Parathyroid adenoma (tissue), 2 donors: ENCODE measurements at regions not wholly inside any gene's neighbourhood (a gene's known extent, or its start where the extent isn't known, plus 50 kb on each side); places are given as distances from the start of the nearest gene placed in this dataset.

Source experiments
- H2AFZ ChIP-seq: fragments of 300-600 bp; sonication (generic); one replicate; pipeline ENCODE4 v1.7.0; 2017; ENCODE audit warnings: antibody characterized with exemption, mild to moderate bottlenecking
- H3K27ac ChIP-seq: fragments of 300-600 bp; sonication (generic); one replicate; pipeline ENCODE4 v1.7.0; 2017
- H3K27me3 ChIP-seq: fragments of 300-600 bp; sonication (generic); one replicate; pipeline ENCODE4 v1.7.0; 2017; ENCODE audit warnings: low read length; ENCODE audit not compliant: control insufficient read depth, insufficient read depth
- H3K36me3 ChIP-seq: fragments of 300-600 bp; sonication (generic); one replicate; pipeline ENCODE4 v1.7.0; 2017; ENCODE audit warnings: low read length; ENCODE audit not compliant: control insufficient read depth, insufficient read depth
- H3K4me1 ChIP-seq: fragments of 300-600 bp; sonication (generic); one replicate; pipeline ENCODE4 v1.7.0; 2017; ENCODE audit warnings: control low read depth
- H3K4me2 ChIP-seq: fragments of 300-600 bp; sonication (generic); one replicate; pipeline ENCODE4 v1.7.0; 2017; ENCODE audit warnings: low read length
- H3K4me3 ChIP-seq: fragments of 300-600 bp; sonication (generic); one replicate; pipeline ENCODE4 v1.7.0; 2017; ENCODE audit warnings: low read depth, low read length
- H3K79me2 ChIP-seq: fragments of 300-600 bp; sonication (generic); one replicate; pipeline ENCODE4 v1.7.0; 2017; ENCODE audit warnings: control low read depth
- H3K9ac ChIP-seq: fragments of 300-600 bp; sonication (generic); one replicate; pipeline ENCODE4 v1.7.0; 2017; ENCODE audit warnings: mild to moderate bottlenecking
- H3K9me3 ChIP-seq: fragments of 300-600 bp; sonication (generic); one replicate; pipeline ENCODE4 v1.7.0; 2017; ENCODE audit warnings: low read length; ENCODE audit not compliant: control insufficient read depth
- TF ChIP-seq, protein P1 (sequence below): fragments of 300-600 bp; sonication (generic); IDR thresholded peaks from one replicate; pipeline ENCODE4 v1.7.0; 2017; ENCODE audit warnings: antibody characterized with exemption, mild to moderate bottlenecking
- donor health status: primary hyperparathyroidism.

DNA sequence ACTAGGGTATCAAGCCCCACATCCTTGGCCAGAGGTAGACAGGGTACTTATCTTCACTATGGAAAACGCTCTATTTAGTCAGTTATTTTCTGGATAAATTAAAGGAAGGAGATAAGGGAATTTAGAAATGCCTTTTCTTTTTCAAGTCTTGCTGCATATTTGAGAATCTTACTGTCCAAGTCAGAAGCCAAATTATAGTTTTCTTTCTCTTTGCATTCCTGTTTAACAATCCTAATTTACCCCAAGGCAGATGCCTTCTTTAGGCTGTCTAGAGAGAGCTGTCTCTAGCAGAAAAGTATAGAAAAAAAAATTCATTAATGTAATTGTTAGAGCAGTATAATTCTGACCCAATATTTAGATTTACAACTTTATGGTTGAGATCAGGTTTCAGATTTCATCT lies 64.4 kb upstream of the TBC1D5 start:
- no peaks in the 10 kb centered on the region for H3K79me2 ChIP-seq
- TF ChIP-seq, protein P1, sequence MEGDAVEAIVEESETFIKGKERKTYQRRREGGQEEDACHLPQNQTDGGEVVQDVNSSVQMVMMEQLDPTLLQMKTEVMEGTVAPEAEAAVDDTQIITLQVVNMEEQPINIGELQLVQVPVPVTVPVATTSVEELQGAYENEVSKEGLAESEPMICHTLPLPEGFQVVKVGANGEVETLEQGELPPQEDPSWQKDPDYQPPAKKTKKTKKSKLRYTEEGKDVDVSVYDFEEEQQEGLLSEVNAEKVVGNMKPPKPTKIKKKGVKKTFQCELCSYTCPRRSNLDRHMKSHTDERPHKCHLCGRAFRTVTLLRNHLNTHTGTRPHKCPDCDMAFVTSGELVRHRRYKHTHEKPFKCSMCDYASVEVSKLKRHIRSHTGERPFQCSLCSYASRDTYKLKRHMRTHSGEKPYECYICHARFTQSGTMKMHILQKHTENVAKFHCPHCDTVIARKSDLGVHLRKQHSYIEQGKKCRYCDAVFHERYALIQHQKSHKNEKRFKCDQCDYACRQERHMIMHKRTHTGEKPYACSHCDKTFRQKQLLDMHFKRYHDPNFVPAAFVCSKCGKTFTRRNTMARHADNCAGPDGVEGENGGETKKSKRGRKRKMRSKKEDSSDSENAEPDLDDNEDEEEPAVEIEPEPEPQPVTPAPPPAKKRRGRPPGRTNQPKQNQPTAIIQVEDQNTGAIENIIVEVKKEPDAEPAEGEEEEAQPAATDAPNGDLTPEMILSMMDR, result no peak
- H2AFZ ChIP-seq, result no peak overlapping the region
- no peak overlapping the region for H3K4me2 ChIP-seq
- no peak overlapping the region for H3K4me3 ChIP-seq
- H3K9ac ChIP-seq, result no peak overlapping the region
- H3K27ac ChIP-seq, result no peak overlapping the region
- no peaks in the 10 kb centered on the region for H3K27me3 ChIP-seq
- no peaks in the 10 kb centered on the region for H3K36me3 ChIP-seq
- no peaks in the 10 kb centered on the region for H3K4me1 ChIP-seq
- no peaks in the 10 kb centered on the region for H3K9me3 ChIP-seq

DNA sequence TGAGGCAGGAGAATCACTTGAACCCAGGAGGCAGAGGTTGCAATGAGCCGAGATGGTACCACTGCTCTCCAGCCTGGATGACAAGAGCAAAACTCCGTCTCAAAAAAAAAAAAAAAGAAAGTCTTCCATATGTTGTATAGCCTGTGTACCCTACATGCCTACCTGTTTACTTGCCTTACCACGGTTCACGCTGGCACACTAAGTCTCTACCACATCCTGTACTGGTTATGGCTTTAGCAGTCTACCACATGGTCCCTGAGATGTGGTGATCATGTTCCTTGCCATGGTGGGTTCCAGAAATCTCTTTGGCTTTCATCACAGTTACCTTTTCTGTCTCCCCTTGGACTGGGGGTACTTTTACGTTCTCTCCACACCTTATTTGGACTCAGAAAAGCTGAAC lies 63.8 kb upstream of the TBC1D5 start:
- no peak overlapping the region for H3K4me2 ChIP-seq
- TF ChIP-seq, protein P1, result no peak
- no peak overlapping the region for H3K27ac ChIP-seq
- no peaks in the 10 kb centered on the region for H3K79me2 ChIP-seq
- H3K4me1 ChIP-seq, result no peaks in the 10 kb centered on the region
- no peak overlapping the region for H3K9ac ChIP-seq
- H3K9me3 ChIP-seq, result no peaks in the 10 kb centered on the region
- H2AFZ ChIP-seq, result no peak overlapping the region
- no peaks in the 10 kb centered on the region for H3K36me3 ChIP-seq
- no peak overlapping the region for H3K4me3 ChIP-seq
- H3K27me3 ChIP-seq, result no peaks in the 10 kb centered on the region

DNA sequence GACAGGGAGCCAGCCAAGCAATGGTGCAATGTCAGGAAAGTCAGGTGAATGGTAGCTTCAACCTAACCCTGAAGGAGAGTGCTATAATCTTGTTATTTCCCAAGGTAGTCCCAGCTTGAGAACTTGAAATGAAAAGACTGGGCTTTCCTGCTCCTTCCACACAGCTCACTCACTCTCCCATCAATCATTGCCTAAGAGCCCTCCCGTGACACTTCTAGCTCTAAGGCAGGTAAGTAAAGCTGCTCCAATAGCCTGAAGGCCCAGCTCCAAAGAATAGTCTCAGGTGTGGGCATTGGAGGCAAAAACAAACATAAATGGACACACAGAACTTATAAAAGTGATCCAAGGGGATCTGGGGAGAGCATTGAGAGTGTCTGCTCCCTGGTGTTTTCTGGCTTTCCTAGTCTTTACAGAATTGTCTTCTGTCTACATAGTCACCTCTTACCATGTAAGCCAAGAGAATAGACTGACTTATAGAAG lies 63.1 kb upstream of the TBC1D5 start:
- TF ChIP-seq, protein P1, result no peak
- no peaks in the 10 kb centered on the region for H3K4me1 ChIP-seq

DNA sequence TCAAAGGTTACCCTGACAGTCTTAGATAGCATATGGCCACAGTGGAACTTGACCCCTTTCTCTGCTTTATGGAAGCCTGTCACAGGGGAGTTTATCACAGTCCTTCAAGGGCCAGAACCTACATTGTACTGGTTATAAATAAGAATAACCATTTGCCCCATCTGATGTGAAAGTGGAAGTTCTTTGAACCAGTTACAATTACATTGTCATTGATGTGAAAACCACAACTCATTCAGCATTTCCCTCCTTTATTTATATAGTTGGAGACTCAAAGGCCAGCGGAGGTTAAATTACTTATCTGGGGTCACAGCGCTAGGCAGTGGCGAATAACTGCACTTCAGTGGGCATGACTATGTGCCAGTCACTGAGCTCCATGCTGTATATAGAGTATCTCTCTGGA lies 60.5 kb upstream of the TBC1D5 start:
- H3K4me3 ChIP-seq, result no peak overlapping the region
- TF ChIP-seq, protein P1, result no peak
- no peak overlapping the region for H3K4me2 ChIP-seq
- no peaks in the 10 kb centered on the region for H3K79me2 ChIP-seq
- H3K27ac ChIP-seq, result no peak overlapping the region
- no peak overlapping the region for H3K9ac ChIP-seq
- H3K27me3 ChIP-seq, result no peaks in the 10 kb centered on the region
- no peaks in the 10 kb centered on the region for H3K4me1 ChIP-seq
- no peaks in the 10 kb centered on the region for H3K36me3 ChIP-seq
- H3K9me3 ChIP-seq, result no peaks in the 10 kb centered on the region
- no peak overlapping the region for H2AFZ ChIP-seq

More for the DNA sequence above, 63.1 kb upstream of the TBC1D5 start:
- H3K36me3 ChIP-seq, result no peaks in the 10 kb centered on the region
- H3K9ac ChIP-seq, result no peak overlapping the region
- H3K4me3 ChIP-seq, result no peak overlapping the region
- H3K4me2 ChIP-seq, result no peak overlapping the region
- no peaks in the 10 kb centered on the region for H3K79me2 ChIP-seq
- no peak overlapping the region for H3K27ac ChIP-seq
- H3K9me3 ChIP-seq, result no peaks in the 10 kb centered on the region
- H2AFZ ChIP-seq, result no peak overlapping the region
- H3K27me3 ChIP-seq, result no peaks in the 10 kb centered on the region

DNA sequence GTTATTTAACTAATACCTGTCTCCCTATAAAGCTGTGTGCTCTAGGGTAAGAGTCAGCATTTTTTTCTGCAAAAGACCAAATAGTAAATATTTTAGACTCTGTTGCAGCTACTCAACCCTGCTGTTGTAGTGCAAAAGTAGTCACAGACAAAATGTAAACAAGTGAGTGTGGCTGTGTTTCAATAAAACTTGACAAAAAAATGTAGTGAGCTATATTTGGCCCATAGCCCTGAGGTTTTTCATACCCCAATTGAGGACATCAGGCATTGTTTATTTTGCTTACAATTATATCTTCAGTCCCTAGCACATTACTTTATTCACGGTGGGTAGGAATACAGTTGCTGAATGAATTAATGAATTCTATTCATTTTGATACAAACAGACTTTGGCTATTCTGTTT lies 58.7 kb upstream of the TBC1D5 start:
- H3K4me3 ChIP-seq, result no peak overlapping the region
- H3K4me1 ChIP-seq, result no peaks in the 10 kb centered on the region
- no peak overlapping the region for H3K27ac ChIP-seq
- no peak overlapping the region for H2AFZ ChIP-seq
- H3K4me2 ChIP-seq, result no peak overlapping the region
- H3K9me3 ChIP-seq, result no peaks in the 10 kb centered on the region
- H3K36me3 ChIP-seq, result no peaks in the 10 kb centered on the region
- no peak overlapping the region for H3K9ac ChIP-seq
- H3K27me3 ChIP-seq, result no peaks in the 10 kb centered on the region
- TF ChIP-seq, protein P1, result no peak
- H3K79me2 ChIP-seq, result no peaks in the 10 kb centered on the region
